NT2/D1 (cell line): ENCODE measurements at regions not wholly inside any gene's neighbourhood (a gene's known extent, or its start where the extent isn't known, plus 50 kb on each side); places are given as distances from the start of the nearest gene placed in this dataset.

Experiments used
- SUZ12 ChIP-seq: IDR thresholded peaks from 2 replicates; pipeline ENCODE4 v1.6.1; 2011; ENCODE audit not compliant: insufficient read length, insufficient read depth; ENCODE audit errors: extremely low read depth
- YY1 ChIP-seq: IDR thresholded peaks from 2 replicates; pipeline ENCODE4 v1.6.1; 2011; ENCODE audit not compliant: insufficient read length, insufficient read depth
- ZNF274 ChIP-seq: IDR thresholded peaks from 2 replicates; pipeline ENCODE4 v1.6.1; 2011; ENCODE audit warnings: mild to moderate bottlenecking, low read depth, low read length

DNA sequence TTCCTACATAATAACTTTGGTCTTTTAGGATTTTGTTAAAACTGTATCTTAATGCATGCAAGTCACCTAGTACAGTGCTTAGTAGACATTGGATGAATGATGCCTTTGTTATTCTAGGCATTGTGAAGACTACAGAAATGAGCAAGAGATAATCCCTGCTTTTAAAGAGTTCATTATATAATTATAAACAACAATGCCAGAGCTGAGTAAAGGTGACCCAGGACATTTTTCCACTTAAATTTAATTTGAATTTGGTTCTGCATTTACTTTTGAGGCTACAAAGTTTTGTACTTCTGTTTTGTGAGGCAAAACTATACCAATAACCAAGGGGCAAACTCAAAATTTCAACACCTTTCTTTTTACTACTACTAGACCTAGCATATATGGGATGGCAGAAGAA, 182.0 kb upstream of the SESN3 start:
- TF ChIP-seq YY1 (no peak), SUZ12 (no peak), ZNF274 (no peak)
